Upper lobe of left lung (tissue), 6 donors: ENCODE measurements at regions not wholly inside any gene's neighbourhood (a gene's known extent, or its start where the extent isn't known, plus 50 kb on each side); places are given as distances from the start of the nearest gene placed in this dataset.

Source experiments
- ATAC-seq, 2 donors: fragments of 200-7000 bp; cut with Tn5 transposase; one replicate each; pipeline ENCODE4 v1.9.1; 2022; ENCODE audit warnings: mild to moderate bottlenecking in 2 of 2, moderate library complexity in 2 of 2; ENCODE audit not compliant: low FRiP score in 2 of 2
- DNase-seq, 2 donors: peaks; one replicate each; pipeline ENCODE4 v3.0.0-alpha.2; 2019 to 2020
- H3K27ac ChIP-seq, 4 donors: fragments of 200-600 bp; sonication (generic); one replicate each; pipeline ENCODE4 v1.5.1; 2016 to 2019
- H3K27me3 ChIP-seq, 4 donors: fragments of 200-600 bp; sonication (generic); one replicate each; pipeline ENCODE4 v1.5.1; 2017 to 2019
- H3K36me3 ChIP-seq, 4 donors: fragments of 200-600 bp; sonication (generic); one replicate each; pipeline ENCODE4 v1.5.1; 2016 to 2019
- H3K4me1 ChIP-seq, 4 donors: fragments of 200-600 bp; sonication (generic); one replicate each; pipeline ENCODE4 v1.5.1; 2018 to 2019
- H3K4me3 ChIP-seq, 4 donors: fragments of 200-600 bp; sonication (generic); one replicate each; pipeline ENCODE4 v1.5.1; 2017 to 2019; ENCODE audit warnings: mild to moderate bottlenecking in 2 of 4, moderate library complexity in 1 of 4
- H3K9me3 ChIP-seq, 4 donors: fragments of 200-600 bp; sonication (generic); one replicate each; pipeline ENCODE4 v1.5.1; 2018 to 2019
- EP300 ChIP-seq, 4 donors: sonication (generic); formaldehyde crosslinking; IDR thresholded peaks; one replicate each; pipeline ENCODE4 v1.5.1; 2017; ENCODE audit warnings: antibody characterized with exemption in 4 of 4, control low read depth in 2 of 4
- POLR2A ChIP-seq, 4 donors: fragments of 450-650 bp; IDR thresholded peaks; one replicate each; pipeline ENCODE4 v1.5.1; 2016 to 2017; ENCODE audit warnings: antibody characterized with exemption in 4 of 4, mild to moderate bottlenecking in 2 of 4
- POLR2AphosphoS5 ChIP-seq, 2 donors: sonication (generic); formaldehyde crosslinking; IDR thresholded peaks; one replicate each; pipeline ENCODE4 v1.5.1; 2017; ENCODE audit warnings: antibody characterized with exemption in 2 of 2
- WGBS, 2 donors: methylation state at CpG; one replicate each; pipeline ENCODE4 v1.1.5; 2017 to 2018; 5-methylcytosine and 5-hydroxymethylcytosine counted together
- TF ChIP-seq, protein P1 (sequence below), 6 experiments: fragments of 450-650 bp in 4 of 6; fragments of 200-600 bp in 2 of 6; sonication (generic) in 2 of 6; IDR thresholded peaks; one replicate each; pipeline ENCODE4 v1.5.1; 2016 to 2019; ENCODE audit warnings: antibody characterized with exemption in 6 of 6
- donor health status: DM: no; HTN: no; CAD: no; lungs with moderate emphysema.
- donor health status: DM: no; HTN: yes; CAD: no; lungs with severe emphysema.

DNA sequence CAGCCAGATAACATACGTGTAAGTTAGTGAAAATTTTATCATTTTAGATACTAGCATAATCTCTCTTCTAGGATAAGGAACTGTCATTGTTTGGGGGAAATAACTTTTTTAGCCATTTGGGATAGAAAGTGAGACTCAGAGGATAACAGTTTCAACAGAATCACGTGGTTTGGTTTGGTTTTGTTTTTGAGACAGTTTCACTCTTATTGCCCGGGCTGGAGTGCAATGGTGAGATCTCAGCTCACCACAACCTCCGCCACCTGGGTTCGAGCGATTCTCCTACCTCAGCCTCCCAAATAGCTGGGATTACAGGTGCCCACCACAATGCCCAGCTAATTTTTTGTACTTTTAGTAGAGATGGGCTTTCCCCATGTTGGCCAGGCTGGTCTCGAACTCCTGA is 323.2 kb upstream of the MEIS1 start:
- 85 to 88% methylated on average over 7 of the region's 7 CpGs for WGBS, 2 donors
- Histone ChIP-seq H3K4me1 (no peaks in the 10 kb centered on the region), H3K36me3 (no peaks in the 10 kb centered on the region), H3K4me3 (no peak overlapping the region), H3K9me3 (no peaks in the 10 kb centered on the region), H3K27me3 (no peaks in the 10 kb centered on the region), H3K27ac (no peak overlapping the region)
- DNase-seq (no peak), ATAC-seq (no peak)
- TF ChIP-seq EP300 (IDR thresholded peaks at IDR 0.05): no peak

DNA sequence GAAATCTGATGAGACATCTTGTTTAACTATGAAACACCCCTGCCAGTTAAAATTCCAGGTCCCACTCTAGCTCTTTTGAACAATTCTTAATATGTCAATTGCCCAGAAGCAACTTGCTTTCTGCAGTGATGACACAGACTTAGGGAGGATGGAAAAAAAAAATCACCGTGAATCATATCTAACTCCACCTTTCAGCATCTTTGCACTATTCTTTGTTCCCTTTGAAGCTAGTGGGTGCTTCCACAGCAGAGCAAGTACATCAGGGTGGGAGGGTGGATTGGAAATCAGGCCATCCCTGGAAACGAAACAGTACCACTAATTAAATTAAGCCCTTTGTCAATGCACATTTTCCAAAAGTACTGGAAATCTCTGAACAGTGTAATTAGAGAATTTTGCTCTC is 324.3 kb upstream of the MEIS1 start:
- no peaks in the 10 kb centered on the region for H3K27me3 ChIP-seq
- no peak overlapping the region for H3K27ac ChIP-seq
- TF ChIP-seq, protein P1, sequence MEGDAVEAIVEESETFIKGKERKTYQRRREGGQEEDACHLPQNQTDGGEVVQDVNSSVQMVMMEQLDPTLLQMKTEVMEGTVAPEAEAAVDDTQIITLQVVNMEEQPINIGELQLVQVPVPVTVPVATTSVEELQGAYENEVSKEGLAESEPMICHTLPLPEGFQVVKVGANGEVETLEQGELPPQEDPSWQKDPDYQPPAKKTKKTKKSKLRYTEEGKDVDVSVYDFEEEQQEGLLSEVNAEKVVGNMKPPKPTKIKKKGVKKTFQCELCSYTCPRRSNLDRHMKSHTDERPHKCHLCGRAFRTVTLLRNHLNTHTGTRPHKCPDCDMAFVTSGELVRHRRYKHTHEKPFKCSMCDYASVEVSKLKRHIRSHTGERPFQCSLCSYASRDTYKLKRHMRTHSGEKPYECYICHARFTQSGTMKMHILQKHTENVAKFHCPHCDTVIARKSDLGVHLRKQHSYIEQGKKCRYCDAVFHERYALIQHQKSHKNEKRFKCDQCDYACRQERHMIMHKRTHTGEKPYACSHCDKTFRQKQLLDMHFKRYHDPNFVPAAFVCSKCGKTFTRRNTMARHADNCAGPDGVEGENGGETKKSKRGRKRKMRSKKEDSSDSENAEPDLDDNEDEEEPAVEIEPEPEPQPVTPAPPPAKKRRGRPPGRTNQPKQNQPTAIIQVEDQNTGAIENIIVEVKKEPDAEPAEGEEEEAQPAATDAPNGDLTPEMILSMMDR (IDR thresholded peaks at IDR 0.05): no peak
- no peak for TF ChIP-seq POLR2AphosphoS5 (IDR thresholded peaks at IDR 0.05)
- TF ChIP-seq POLR2A (IDR thresholded peaks at IDR 0.05): no peak
- no peak for TF ChIP-seq EP300 (IDR thresholded peaks at IDR 0.05)
- no peaks in the 10 kb centered on the region for H3K4me1 ChIP-seq
- no peak for ATAC-seq
- no peaks in the 10 kb centered on the region for H3K36me3 ChIP-seq
- H3K9me3 ChIP-seq: no peaks in the 10 kb centered on the region
- H3K4me3 ChIP-seq: no peak overlapping the region
- DNase-seq: no peak
- WGBS, 2 donors: 78 to 87% methylated on average over 2 of the region's 2 CpGs

- no peaks in the 10 kb centered on the region for H3K36me3 ChIP-seq
- DNase-seq: no peak
- TF ChIP-seq EP300 (IDR thresholded peaks at IDR 0.05): no peak
- no peak for TF ChIP-seq POLR2AphosphoS5 (IDR thresholded peaks at IDR 0.05)
- TF ChIP-seq POLR2A (IDR thresholded peaks at IDR 0.05): no peak
- TF ChIP-seq, protein P1 (IDR thresholded peaks at IDR 0.05): no peak
- ATAC-seq: no peak
- H3K9me3 ChIP-seq: no peaks in the 10 kb centered on the region
- no peaks in the 10 kb centered on the region for H3K27me3 ChIP-seq
- WGBS, 2 donors: 86 to 96% methylated on average over 2 of the region's 2 CpGs
- no peak overlapping the region for H3K4me3 ChIP-seq
- no peaks in the 10 kb centered on the region for H3K4me1 ChIP-seq
- no peak overlapping the region for H3K27ac ChIP-seq
These were observed 324.8 kb upstream of the MEIS1 start for GRCh38 chr2:66110086-66110485.

- TF ChIP-seq EP300 (IDR thresholded peaks at IDR 0.05) (no peak), POLR2AphosphoS5 (IDR thresholded peaks at IDR 0.05) (no peak), POLR2A (IDR thresholded peaks at IDR 0.05) (no peak)
- TF ChIP-seq, protein P1 (IDR thresholded peaks at IDR 0.05): no peak
- WGBS, 2 donors: 45 to 51% methylated on average over 2 of the region's 2 CpGs
- no peak for ATAC-seq
- no peaks in the 10 kb centered on the region for H3K4me1 ChIP-seq
- no peak overlapping the region for H3K27ac ChIP-seq
- no peaks in the 10 kb centered on the region for H3K9me3 ChIP-seq
- DNase-seq: no peak
- H3K27me3 ChIP-seq: no peaks in the 10 kb centered on the region
- H3K36me3 ChIP-seq: no peaks in the 10 kb centered on the region
- H3K4me3 ChIP-seq: no peak overlapping the region
These were observed 325.5 kb upstream of the MEIS1 start for GRCh38 chr2:66109419-66109818.

DNA sequence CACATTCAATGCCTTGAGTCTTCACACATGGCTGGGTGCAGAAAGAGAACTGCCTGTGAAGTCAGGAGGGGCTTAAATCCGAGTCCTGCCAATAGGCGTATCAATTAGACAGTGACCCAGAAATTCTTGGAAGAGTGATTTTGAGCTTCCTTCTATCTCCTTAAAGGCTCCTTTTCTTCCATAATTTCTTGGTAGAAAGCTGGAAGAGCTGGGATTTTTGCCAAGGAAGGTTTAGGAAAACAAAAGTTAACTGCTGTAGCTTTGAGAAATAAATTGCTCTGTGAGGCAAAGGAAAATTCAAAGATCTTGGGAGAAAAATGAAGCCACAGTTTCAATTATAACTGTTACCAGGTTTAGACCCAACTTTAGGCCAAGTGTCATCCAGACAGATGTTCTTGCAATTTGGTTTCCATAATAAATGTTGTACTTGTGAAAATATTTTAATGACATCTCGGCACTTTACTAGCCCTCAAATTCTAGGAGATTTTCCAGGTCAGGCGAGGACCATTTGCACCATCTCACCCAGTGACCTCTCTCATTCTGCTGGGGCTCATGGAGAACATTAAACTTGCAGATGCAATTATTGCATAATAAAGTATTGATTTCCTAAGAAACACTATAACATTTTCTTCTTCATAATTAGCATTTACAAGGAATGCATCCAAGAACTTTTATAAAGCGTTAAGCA is 329.7 kb upstream of the MEIS1 start:
- DNase-seq: no peak
- H3K27ac ChIP-seq: no peak overlapping the region
- H3K4me1 ChIP-seq: no peaks in the 10 kb centered on the region
- no peaks in the 10 kb centered on the region for H3K27me3 ChIP-seq
- 77 to 79% methylated on average over 5 of the region's 5 CpGs for WGBS, 2 donors
- H3K9me3 ChIP-seq: no peaks in the 10 kb centered on the region
- H3K4me3 ChIP-seq: no peak overlapping the region
- ATAC-seq: no peak
- H3K36me3 ChIP-seq: no peaks in the 10 kb centered on the region
- TF ChIP-seq EP300 (IDR thresholded peaks at IDR 0.05) (no peak), POLR2AphosphoS5 (IDR thresholded peaks at IDR 0.05) (no peak), POLR2A (IDR thresholded peaks at IDR 0.05) (no peak)
- TF ChIP-seq, protein P1 (IDR thresholded peaks at IDR 0.05): no peak
